AG09319 (cell line): ENCODE measurements at regions not wholly inside any gene's neighbourhood (a gene's known extent, or its start where the extent isn't known, plus 50 kb on each side); places are given as distances from the start of the nearest gene placed in this dataset.

Source experiments
- DNase-seq: peaks from one replicate; pipeline ENCODE4 v3.0.0-alpha.2; 2010; ENCODE audit warnings: low read depth; ENCODE audit errors: extremely low read depth
- TF ChIP-seq, protein P1 (sequence below): IDR thresholded peaks from 2 replicates; pipeline ENCODE4 v1.5.1; 2011; ENCODE audit warnings: low read depth, mild to moderate bottlenecking, inconsistent platforms, low read length, moderate library complexity

DNA sequence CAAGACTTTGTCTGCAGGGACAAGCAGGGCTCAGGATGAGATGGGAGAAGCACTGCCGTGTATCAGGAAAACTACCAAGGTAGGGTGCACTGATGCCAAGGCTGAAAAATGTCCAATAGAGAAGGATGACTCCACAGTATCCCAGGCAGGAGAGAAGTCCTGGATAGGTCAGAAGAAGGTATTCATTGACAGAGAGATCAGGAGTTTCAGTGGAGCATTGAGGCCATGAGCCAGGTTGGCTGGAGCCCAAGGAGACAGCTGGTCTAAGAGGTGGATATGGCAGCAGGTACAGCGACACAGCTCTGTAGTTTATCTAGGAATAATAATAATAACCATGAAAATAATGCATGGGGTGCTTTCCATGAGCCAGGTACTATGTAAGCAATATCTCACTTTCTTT, 180.9 kb downstream of the EXOC5 start:
- TF ChIP-seq, protein P1, sequence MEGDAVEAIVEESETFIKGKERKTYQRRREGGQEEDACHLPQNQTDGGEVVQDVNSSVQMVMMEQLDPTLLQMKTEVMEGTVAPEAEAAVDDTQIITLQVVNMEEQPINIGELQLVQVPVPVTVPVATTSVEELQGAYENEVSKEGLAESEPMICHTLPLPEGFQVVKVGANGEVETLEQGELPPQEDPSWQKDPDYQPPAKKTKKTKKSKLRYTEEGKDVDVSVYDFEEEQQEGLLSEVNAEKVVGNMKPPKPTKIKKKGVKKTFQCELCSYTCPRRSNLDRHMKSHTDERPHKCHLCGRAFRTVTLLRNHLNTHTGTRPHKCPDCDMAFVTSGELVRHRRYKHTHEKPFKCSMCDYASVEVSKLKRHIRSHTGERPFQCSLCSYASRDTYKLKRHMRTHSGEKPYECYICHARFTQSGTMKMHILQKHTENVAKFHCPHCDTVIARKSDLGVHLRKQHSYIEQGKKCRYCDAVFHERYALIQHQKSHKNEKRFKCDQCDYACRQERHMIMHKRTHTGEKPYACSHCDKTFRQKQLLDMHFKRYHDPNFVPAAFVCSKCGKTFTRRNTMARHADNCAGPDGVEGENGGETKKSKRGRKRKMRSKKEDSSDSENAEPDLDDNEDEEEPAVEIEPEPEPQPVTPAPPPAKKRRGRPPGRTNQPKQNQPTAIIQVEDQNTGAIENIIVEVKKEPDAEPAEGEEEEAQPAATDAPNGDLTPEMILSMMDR: no peak
- DNase-seq: no peak

DNA sequence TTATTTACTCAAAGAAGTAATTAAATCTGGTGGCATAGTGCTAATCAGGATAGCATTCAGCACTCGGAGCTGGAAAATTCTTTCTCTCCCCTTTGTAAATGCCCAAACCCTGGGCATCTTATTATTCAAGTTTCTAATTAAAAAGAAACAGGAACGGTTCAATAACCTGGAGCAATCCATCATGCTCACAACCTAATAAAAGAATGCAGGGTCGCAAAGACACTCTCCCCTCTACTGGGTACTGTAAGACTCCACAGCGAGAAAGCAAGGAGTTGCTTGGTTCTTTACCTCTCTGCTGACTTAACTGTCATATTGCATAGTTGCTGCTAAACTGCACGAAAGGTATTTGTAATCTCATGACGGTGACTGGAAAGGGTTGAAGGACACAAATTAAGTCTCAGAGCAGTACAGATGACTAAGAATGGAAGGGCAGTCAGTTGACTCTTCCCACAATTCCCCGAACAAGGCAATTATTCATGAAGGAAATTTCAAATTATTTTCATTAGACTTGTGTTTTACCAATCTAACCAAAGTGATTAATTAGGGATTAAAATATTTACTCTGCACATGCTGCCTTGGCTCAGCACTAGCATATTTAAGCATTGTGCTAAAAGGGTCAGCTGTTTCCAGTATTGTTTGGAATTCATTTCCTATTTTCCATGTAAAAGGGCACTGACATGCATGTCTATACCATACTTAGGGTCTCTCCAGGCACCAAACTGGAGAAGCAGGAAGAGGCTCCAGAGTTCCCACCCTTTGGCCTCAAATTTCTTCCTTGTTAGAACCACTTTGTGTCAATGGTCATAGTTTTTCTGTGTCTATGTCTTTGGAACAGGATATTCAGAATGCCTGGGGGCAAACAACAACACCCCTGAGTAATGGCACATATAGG, 182.2 kb downstream of the EXOC5 start:
- TF ChIP-seq, protein P1: no peak
- no peak for DNase-seq

DNA sequence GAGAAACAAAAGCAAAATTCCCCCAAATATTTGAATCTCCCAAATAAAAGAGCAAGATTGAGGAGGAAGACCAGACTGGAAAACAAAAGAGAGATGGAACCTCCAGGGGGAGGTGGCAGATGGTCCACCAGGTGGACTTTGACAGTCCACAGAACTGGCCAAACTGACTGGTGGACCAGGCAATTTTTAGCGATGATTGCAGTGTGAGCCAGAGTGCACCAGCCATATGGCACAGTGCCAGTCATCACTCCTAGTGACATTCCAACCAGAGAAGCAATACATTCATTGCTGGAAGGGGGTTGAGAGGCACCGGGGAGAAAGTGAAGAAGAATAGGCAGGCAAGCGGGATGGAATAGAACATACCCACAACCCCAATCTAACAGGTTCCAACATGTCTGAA, 182.9 kb downstream of the EXOC5 start:
- DNase-seq: no peak
- TF ChIP-seq, protein P1: no peak

DNA sequence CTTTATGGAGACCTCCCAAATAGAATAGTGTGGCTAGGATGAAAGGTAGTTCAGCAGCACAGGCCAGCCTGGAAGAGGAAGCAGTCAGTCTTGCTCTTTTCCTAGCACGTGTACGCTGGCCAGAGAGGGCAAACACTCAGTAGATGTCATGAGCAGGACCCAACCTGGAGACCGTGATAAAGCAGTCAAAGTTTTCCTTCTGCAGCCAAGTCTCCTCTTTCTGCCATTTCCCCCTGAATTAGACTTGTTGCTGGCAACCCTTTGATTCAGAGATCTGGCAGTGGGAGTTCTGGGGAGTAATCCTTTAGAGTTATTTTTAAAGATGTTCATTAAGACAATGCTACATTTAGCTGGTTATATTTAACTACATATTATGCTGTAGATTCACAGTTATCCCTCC, 183.7 kb downstream of the EXOC5 start:
- DNase-seq: no peak
- TF ChIP-seq, protein P1: no peak

DNA sequence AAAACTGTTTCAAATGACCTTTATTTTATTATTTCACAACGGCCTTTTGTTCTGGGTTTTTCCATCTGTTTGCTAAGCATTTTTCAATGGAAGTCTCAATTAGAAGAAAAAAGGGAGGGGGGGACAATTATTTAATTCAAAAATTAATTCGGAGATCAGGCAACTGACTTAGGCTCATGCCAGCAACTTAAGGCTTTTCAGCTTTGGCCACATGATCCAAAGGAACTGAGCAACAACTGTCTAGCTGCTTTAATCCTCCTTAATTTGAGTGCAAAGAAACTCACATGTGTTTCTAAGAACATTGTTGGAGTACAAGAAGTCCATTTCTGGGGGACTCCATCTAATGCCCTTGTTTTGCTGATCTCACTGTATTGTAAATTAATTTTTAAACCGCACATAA, 188.0 kb downstream of the EXOC5 start:
- TF ChIP-seq, protein P1: no peak

DNA sequence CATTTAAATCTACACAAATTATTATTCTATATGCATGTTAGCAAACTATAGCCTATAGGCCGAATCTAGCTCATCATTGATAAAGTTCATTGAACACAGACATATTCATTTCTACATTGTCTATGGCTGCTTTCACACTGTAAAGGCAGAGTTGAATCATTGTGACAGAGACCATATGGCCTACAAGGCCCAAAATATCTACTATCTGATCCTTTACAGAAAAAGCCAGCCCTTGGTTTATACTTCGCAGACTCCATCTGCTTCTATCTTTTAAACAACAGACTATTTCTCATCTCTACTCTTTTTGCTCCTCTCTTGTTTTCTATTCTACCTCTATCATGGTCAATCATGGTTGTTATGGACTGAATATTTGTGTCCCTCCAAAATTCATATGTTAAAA, 190.7 kb downstream of the EXOC5 start:
- no peak for DNase-seq
- TF ChIP-seq, protein P1: no peak

More for the DNA sequence above, 188.0 kb downstream of the EXOC5 start:
- DNase-seq: no peak

DNA sequence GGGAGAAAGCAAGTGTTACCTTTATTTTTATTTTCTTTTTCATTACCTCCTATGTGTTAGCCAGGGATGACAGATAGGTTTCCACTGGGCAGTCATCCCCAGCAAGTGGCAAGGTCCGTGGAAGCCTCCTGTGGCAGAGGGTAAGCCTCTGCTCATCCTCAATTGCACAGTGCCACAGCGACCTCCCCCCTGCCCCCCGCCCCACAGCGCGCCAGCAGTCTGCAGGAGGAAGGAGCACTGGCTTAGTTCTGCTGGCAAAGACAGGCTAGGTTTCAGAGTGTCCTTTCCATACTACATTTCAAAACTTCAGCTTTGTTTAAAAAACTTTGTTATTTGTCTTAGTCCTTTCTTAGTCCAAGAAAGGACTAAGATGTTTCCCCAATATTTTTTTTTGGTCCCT, 194.7 kb downstream of the EXOC5 start:
- DNase-seq: no peak

More for the DNA sequence above, 194.7 kb downstream of the EXOC5 start:
- TF ChIP-seq, protein P1: no peak
